ENCODE measurements at regions not wholly inside any gene's neighbourhood (a gene's known extent, or its start where the extent isn't known, plus 50 kb on each side); places are given as distances from the start of the nearest gene placed in this dataset.

- no peaks in the 10 kb centered on the region for H3K36me3 ChIP-seq
- intact Hi-C loops (cut with DNase I), result no loop called here
- peaks cover 0 to 32% (median 14%) of the 10 kb centered on the region in 12 donors for H3K4me1 ChIP-seq
- DNase-seq (no peak), ATAC-seq (peak; percentile 47 to 82 (median 59))
- H3K27ac ChIP-seq, result peak overlapping the region in 4 of 12 donors; percentile 9 to 25 (median 18)
- TF ChIP-seq, protein P1, sequence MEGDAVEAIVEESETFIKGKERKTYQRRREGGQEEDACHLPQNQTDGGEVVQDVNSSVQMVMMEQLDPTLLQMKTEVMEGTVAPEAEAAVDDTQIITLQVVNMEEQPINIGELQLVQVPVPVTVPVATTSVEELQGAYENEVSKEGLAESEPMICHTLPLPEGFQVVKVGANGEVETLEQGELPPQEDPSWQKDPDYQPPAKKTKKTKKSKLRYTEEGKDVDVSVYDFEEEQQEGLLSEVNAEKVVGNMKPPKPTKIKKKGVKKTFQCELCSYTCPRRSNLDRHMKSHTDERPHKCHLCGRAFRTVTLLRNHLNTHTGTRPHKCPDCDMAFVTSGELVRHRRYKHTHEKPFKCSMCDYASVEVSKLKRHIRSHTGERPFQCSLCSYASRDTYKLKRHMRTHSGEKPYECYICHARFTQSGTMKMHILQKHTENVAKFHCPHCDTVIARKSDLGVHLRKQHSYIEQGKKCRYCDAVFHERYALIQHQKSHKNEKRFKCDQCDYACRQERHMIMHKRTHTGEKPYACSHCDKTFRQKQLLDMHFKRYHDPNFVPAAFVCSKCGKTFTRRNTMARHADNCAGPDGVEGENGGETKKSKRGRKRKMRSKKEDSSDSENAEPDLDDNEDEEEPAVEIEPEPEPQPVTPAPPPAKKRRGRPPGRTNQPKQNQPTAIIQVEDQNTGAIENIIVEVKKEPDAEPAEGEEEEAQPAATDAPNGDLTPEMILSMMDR (IDR thresholded peaks at IDR 0.05), result no peak
- no peak for TF ChIP-seq POLR2A (IDR thresholded peaks at IDR 0.05)
- H3K27me3 ChIP-seq, result no peaks in the 10 kb centered on the region
- H3K9me3 ChIP-seq, result no peaks in the 10 kb centered on the region
- H3K4me3 ChIP-seq, result no peak overlapping the region
- 55 to 74% (median 64%) methylated on average over 8 of the region's 8 CpGs for WGBS, 4 donors
These were observed 86.8 kb upstream of the HIF1A start for GRCh38 chr14:61608245-61609165.

DNA sequence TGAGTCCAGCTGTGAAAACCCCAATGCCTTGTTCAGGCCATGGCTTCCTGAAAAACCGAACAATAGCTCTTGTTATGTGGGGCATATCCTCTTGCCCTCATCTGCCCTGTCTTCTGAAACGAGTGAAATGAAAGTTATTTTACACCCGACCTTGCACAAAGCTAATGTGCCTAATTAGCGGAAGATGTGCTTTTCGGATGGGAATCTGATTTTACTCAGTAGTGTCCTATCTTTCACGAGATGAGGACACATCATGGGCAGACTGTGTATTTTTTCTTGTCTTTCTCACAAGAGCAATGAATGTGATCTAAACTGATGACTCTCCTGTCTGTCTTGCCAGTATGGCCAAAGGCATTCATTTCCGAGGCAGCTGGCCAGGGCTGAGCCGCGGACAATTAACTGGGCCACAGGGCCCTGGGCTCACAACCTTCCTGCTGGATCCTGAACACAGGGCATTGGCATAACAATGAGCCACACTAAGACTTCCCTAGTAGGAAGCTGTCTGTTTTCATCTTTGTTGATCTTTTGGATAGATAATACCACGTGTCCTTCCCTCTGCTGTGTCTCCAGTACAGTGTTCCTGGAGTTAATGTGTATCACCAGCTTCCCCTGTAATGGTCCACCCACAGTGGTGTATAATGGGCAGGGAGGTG, 86.0 kb upstream of the HIF1A start:
- Histone ChIP-seq H3K27ac (peak overlapping the region in 6 of 12 donors; percentile 9 to 25 (median 14)), H3K9me3 (no peaks in the 10 kb centered on the region), H3K36me3 (no peaks in the 10 kb centered on the region), H3K4me1 (peaks cover 0 to 25% (median 14%) of the 10 kb centered on the region in 12 donors), H3K27me3 (no peaks in the 10 kb centered on the region), H3K4me3 (no peak overlapping the region)
- no peak for DNase-seq
- peak; percentile 54 to 83 (median 71) for ATAC-seq
- no peak for TF ChIP-seq POLR2A (IDR thresholded peaks at IDR 0.05)
- TF ChIP-seq, protein P1 (IDR thresholded peaks at IDR 0.05), result no peak
- WGBS, 4 donors, result 33 to 64% (median 54%) methylated on average over 10 of the region's 10 CpGs
- intact Hi-C loops (cut with DNase I), result no loop called here

- ATAC-seq, result no peak
- Histone ChIP-seq H3K9me3 (no peaks in the 10 kb centered on the region), H3K4me1 (peaks cover 0 to 22% (median 14%) of the 10 kb centered on the region in 12 donors), H3K4me3 (no peak overlapping the region), H3K36me3 (no peaks in the 10 kb centered on the region), H3K27ac (no peak overlapping the region), H3K27me3 (no peaks in the 10 kb centered on the region)
- TF ChIP-seq, protein P1 (IDR thresholded peaks at IDR 0.05), result no peak
- TF ChIP-seq POLR2A (IDR thresholded peaks at IDR 0.05), result no peak
- 76 to 91% (median 85%) methylated on average over 5 of the region's 5 CpGs for WGBS, 4 donors
- intact Hi-C loops (cut with DNase I), result no loop called here
- DNase-seq, result no peak
These were observed 85.4 kb upstream of the HIF1A start for GRCh38 chr14:61609884-61610283.

- TF ChIP-seq, protein P1 (IDR thresholded peaks at IDR 0.05), result no peak
- no peak for TF ChIP-seq POLR2A (IDR thresholded peaks at IDR 0.05)
- DNase-seq (no peak), ATAC-seq (no peak)
- peaks cover 0 to 24% (median 15%) of the 10 kb centered on the region in 12 donors for H3K4me1 ChIP-seq
- no peak overlapping the region for H3K4me3 ChIP-seq
- no peaks in the 10 kb centered on the region for H3K9me3 ChIP-seq
- intact Hi-C loops (cut with DNase I), result no loop called here
- no peak overlapping the region for H3K27ac ChIP-seq
- no peaks in the 10 kb centered on the region for H3K27me3 ChIP-seq
- 91 to 98% (median 97%) methylated on average over 2 of the region's 2 CpGs for WGBS, 4 donors
- H3K36me3 ChIP-seq, result no peaks in the 10 kb centered on the region
These were observed 84.4 kb upstream of the HIF1A start for GRCh38 chr14:61610900-61611299.
